GM12891 (cell line): ENCODE measurements at regions not wholly inside any gene's neighbourhood (a gene's known extent, or its start where the extent isn't known, plus 50 kb on each side); places are given as distances from the start of the nearest gene placed in this dataset.

Source experiments
- POLR2A ChIP-seq: IDR thresholded peaks from 2 replicates; pipeline ENCODE4 v1.6.1; 2011; ENCODE audit warnings: low read depth, low read length, control low read depth
- POLR2AphosphoS5 ChIP-seq: IDR thresholded peaks from 2 replicates; pipeline ENCODE4 v1.6.1; 2011; ENCODE audit warnings: low read depth, low read length, control low read depth
- POU2F2 ChIP-seq: IDR thresholded peaks from 2 replicates; pipeline ENCODE4 v1.6.1; 2011; ENCODE audit warnings: low read depth, mild to moderate bottlenecking, control low read depth, low read length, moderate library complexity

- TF ChIP-seq POU2F2 (no peak), POLR2A (no peak), POLR2AphosphoS5 (no peak)
Observed at GRCh38 chr5:54608423-54609085, 91.0 kb downstream of the SNX18 start.
